ENCODE measurements at regions not wholly inside any gene's neighbourhood (a gene's known extent, or its start where the extent isn't known, plus 50 kb on each side); places are given as distances from the start of the nearest gene placed in this dataset.
"Not testable (repeated sequence)": the region's sequence is repeated elsewhere in the genome, so short reads cannot be mapped to it uniquely, and the experiment has no call there.

DNA sequence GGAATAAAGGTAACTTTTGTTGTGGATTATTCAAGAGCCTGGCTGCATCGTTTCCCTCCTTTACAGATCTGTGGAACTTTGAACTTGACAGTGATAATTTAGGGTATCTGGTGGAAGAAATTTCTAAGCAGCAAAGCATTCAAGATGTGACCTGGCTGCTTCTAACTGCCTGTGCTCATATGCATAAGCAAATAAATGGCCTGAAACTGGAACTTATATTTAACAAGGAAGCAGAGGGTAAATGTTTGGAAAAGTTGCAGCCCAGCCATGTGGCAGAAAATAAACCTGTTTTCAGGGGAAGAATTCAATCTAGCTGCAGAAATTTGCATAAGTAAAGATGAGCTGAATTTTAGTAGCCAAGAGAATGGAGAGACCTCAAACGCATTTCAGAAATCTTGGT, 173.5 kb downstream of the C6orf118 start:
- ATAC-seq (ENCODE audit: low FRiP score), result no peak
- DNase-seq (ENCODE audit: low spot score), result no peak
- TF ChIP-seq, protein P1, sequence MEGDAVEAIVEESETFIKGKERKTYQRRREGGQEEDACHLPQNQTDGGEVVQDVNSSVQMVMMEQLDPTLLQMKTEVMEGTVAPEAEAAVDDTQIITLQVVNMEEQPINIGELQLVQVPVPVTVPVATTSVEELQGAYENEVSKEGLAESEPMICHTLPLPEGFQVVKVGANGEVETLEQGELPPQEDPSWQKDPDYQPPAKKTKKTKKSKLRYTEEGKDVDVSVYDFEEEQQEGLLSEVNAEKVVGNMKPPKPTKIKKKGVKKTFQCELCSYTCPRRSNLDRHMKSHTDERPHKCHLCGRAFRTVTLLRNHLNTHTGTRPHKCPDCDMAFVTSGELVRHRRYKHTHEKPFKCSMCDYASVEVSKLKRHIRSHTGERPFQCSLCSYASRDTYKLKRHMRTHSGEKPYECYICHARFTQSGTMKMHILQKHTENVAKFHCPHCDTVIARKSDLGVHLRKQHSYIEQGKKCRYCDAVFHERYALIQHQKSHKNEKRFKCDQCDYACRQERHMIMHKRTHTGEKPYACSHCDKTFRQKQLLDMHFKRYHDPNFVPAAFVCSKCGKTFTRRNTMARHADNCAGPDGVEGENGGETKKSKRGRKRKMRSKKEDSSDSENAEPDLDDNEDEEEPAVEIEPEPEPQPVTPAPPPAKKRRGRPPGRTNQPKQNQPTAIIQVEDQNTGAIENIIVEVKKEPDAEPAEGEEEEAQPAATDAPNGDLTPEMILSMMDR (IDR thresholded peaks at IDR 0.05), result no peak

DNA sequence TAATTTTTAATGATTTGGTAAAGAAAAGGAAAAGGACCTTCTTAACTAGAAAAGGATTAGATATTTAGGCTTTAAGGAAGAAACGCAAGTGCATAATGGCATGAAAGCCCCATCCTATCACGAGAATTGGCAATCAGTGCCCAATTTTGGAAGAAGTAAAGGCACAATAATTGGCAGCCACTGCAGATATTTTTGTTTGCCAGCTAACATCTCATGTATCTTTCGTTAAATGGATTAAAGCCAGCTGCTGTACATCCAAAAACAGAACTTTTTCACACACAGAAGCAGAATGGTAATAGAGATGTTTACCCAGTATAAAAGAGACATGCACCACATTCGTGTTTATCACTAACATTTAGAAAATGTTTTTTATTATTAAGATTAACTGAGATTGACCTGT, 180.3 kb downstream of the C6orf118 start:
- TF ChIP-seq, protein P1 (IDR thresholded peaks at IDR 0.05), result no peak
- DNase-seq (ENCODE audit: low spot score) (no peak), ATAC-seq (ENCODE audit: low FRiP score) (no peak)

DNA sequence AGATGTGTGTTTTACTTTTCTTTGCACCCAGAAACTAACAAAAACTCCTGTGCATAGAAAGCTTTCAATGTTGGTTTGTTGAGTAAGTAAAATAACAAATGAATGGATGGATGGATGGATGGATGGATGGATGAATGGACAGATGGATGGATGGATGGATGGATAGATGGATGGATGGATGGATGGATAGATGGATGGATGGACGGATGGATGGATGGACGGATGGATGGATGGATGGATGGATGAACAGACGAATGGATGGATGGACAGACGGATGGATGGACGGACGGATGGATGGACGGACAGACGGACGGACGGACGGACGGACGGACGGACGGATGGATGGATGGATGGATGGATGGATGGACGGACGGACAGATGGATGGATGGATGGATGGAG, 181.7 kb downstream of the C6orf118 start:
- not testable (repeated sequence) for ATAC-seq (ENCODE audit: low FRiP score); DNase-seq (ENCODE audit: low spot score)

DNA sequence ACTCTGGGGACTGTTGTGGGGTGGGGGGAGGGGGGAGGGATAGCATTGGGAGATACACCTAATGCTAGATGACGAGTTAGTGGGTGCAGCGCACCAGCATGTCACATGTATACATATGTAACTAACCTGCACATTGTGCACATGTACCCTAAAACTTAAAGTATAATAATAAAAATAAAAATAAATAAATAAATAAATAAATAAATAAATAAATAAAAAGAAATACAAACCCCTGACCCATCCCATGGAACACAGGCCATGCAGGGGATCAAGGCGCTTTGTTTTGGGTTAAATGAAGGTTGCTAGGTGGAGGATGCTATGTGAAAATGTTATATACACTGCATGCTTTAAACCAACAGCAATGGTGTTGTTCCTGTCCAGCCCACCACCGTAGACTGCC, 184.7 kb downstream of the C6orf118 start:
- not testable (repeated sequence) for DNase-seq (ENCODE audit: low spot score); ATAC-seq (ENCODE audit: low FRiP score)

DNA sequence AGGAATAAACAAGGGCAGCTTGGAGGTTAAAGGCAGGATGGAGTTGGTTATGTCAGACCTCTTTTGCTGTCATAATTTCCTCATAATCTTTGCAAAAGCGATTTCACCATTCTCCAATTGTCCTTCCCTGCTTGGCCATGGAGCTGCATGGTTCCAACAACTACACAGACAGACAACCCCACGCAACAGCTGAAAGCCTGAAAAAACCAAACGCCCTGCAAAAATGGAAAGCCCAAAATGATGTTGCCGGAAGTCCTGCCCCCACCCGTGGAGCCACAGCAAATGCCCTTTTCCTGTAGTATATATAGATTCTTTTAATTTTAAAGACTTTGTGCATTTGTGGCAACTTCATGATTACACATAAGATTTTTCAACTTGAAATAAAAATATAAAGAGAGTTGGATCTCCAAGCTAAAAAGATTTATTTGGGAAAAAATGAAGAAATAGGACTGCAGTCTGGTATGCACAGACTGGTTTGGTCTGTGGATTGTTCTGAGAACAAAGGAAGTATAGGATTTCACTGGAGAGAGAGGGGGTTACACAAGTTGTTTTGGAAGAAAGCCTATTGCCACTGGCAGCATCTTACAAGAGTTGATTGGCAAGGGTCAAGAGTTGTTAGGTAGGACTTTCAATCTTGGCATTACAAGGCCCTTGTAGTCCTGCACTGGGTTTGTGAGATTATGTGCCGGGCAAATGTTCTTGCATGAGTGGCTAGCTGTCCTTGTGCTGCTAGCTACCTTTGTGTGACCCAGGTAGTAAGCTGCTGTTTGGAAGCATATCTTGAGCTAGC, 190.0 kb downstream of the C6orf118 start:
- no peak for ATAC-seq (ENCODE audit: low FRiP score)
- TF ChIP-seq, protein P1 (IDR thresholded peaks at IDR 0.05), result no peak
- no peak for DNase-seq (ENCODE audit: low spot score)

DNA sequence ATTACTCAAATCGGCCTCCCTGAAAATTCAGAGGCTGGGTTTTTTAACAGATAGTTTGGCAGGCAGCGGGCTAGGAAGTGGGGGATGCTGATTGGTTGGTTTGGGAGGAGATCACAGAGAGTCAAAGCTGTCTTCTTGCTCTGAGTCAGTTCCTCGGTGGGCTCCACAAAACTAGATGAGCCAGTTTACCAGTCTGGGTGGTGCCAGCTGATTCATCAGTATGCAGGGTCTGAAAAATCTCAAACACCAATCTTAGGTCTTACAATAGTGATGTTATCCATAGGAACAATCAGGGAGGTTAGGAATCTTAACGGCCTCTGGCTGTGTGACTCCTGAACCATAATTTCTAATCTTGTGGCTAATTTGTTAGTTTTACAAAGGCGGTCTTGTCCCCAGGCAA, 190.7 kb downstream of the C6orf118 start:
- TF ChIP-seq, protein P1 (IDR thresholded peaks at IDR 0.05), result no peak
- DNase-seq (ENCODE audit: low spot score) (no peak), ATAC-seq (ENCODE audit: low FRiP score) (no peak)

DNA sequence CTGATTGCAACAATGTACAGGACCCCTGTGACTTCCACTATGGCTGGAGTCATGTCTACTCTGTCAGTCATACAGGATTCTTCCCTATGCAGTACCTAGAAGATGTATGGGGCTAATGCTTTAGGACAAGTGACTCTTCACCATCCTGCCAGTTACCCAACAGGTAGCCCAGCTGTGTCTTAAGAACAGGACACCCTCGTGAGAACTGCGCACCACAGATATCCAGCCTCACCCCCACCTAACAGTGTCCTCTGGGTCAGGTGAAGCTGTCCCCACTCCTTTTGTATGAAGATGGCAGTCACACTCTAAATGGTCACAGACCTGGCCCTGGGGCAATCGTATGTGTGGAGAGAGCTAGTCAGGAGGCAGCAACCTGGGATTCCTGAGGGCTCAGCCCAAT, 191.6 kb downstream of the C6orf118 start:
- no peak for ATAC-seq (ENCODE audit: low FRiP score)
- TF ChIP-seq, protein P1 (IDR thresholded peaks at IDR 0.05), result no peak
- DNase-seq (ENCODE audit: low spot score), result no peak

DNA sequence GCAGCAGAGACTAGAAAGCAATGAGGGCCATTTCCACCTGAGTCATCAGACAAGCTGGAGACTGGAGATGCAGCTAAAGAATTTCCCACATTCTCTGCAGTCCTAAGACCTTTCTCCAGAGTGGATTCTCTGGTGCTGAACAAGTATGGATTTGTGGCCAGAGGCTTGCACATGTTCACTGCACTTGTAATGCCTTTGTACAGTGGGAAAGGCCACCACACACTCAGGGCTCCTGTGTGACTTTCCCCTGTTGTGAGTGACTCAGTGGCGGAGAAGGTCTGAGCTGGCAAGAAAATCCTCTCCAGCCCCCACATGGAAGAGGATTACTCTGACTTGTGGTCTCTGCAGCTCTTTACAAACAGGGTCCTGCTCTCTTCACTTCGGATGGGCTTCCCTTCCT, 192.3 kb downstream of the C6orf118 start:
- DNase-seq (ENCODE audit: low spot score) (no peak), ATAC-seq (ENCODE audit: low FRiP score) (no peak)
- TF ChIP-seq, protein P1 (IDR thresholded peaks at IDR 0.05), result no peak
